Mesenteric fat pad (tissue), 1 donor: ENCODE measurements at regions not wholly inside any gene's neighbourhood (a gene's known extent, or its start where the extent isn't known, plus 50 kb on each side); places are given as distances from the start of the nearest gene placed in this dataset.
"Not testable (repeated sequence)": the region's sequence is repeated elsewhere in the genome, so short reads cannot be mapped to it uniquely, and the experiment has no call there.

ENCODE experiments used
- DNase-seq: peaks from one replicate; pipeline ENCODE4 v3.0.0-alpha.2; 2020; ENCODE audit warnings: low spot score
- donor health status: DM: yes; HTN: yes; CAD: no.

DNA sequence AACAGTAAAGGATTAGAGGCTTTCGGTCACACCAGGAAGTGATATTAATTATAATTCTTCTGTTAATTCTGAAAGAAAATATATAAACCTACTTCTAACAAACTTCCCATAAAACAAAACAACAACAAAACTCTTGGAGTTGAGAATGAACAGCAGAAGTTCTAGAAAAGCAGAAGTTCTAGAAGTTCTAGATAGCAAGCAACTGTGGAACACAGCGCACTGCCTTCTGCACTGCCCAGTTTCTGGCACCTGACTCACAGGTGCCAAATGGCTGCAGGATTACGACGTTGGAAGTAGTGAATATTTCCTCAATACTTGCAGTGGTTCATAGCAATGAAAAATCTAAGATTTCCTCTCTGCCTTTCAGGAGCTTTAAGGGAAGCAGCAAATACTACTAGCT is 132.2 kb downstream of the OR13A1 start:
- DNase-seq, result no peak

DNA sequence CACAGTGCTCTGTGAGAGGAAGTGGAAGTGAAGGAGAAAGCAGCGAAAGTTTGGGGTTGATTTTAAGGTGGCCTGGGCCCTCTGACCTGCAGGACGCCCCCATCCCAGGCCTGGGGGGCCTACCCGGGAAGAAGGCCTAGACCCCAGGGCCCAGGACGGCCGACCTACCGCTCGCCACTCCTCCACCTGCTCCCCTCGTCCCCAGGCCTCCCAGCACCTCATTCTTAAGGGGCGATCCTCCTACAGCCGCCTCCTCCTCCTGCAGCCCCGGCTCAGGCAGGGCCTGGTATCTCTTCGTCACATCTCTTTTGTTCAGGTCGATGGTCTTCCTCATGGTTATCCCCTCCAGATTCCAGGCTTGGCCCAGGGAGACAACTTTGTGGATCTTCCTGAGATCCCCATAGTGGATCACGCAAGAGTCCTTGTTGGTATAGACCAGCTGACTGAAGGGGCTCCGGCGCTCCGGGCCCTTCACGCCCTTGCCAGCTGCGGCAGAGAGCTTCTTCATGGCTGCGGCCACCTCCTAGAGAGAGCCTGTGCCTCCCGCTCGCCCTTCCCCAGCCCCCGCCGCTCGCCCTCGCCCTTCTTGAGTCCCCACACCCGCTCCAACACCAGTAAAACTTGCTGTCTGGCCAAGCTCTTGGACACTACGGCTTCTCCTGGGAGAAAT is 117.5 kb downstream of the OR13A1 start:
- no peak for DNase-seq

DNA sequence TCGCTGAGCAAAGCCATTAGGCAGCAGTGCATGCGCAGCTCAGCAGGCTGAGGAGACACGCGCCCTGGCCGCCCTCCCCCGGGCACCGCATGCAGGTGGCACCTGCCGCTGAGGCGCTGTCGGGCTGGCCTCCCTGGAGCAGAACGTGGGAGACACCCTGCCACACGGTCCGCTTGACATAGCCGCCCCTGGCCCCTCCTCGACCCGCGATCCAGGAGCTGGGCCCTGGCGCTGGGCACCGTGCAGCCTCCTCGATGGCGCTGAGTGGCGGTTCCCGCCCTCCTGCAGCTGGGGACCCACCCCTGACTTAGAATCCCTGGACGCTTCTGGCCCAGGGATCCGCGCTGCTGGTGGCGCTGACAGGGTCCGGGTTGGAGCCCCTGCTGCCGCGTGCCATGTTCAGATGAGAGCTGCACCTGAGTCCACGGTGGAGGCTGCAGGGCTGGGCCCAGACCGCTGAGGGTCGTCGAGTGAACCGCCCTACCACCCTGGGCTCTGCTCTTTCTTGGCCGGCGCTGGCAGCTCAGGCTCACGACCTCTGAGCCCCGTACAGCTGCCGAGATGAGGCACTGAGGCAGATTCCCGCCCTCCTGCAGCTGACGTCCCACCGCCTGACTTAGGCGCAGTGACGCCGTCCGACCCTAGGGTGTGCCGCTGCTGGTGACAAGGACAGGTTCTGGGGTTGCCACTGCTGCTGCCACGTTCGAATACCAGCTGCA is 116.8 kb downstream of the OR13A1 start:
- peak; percentile 89 for DNase-seq

DNA sequence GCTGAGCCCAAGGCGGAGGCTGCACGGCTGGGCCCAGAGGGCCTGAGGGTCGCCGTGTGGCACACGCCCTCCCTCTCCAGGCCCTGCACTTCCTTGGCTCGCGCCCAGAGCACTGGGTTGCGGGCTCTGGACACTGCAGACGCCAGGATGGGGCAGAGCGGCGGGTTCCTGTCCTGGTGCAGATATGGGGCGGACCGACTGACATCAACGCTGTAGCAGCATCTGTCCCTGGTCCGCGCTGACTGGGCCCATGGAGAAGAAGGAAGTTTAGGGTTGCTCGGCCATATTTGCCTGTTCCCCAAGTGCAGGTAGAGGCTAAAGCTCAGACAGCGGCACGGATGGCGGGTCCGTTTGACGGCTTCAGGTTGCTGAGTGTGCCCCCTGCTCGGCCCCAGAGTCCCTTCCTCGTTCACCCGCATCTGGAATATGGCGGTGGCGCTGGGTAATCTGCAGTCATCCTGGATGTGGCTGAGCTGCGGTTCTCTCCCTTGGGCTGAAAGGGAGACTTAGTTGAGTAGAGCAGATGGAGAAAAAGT is 116.1 kb downstream of the OR13A1 start:
- no peak for DNase-seq

DNA sequence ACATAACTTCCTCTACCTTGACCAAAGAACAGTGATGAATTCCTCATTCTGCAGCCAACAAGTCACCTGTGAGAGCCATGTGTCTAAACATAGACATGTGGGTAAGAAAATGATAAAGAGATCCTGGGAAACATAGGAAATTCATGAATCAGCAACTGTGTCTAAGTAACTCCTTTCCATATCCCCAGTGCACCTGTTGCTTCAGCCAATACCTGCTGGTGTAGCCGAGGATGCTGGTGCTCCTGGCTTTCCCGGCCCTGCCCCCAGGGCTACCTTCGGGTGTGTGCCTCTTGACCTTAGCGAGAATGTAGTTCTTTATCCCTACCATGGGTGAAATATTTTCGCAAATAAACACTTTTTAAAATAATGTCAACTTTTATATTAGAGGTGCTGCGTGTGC is 114.1 kb downstream of the OR13A1 start:
- DNase-seq, result no peak

DNA sequence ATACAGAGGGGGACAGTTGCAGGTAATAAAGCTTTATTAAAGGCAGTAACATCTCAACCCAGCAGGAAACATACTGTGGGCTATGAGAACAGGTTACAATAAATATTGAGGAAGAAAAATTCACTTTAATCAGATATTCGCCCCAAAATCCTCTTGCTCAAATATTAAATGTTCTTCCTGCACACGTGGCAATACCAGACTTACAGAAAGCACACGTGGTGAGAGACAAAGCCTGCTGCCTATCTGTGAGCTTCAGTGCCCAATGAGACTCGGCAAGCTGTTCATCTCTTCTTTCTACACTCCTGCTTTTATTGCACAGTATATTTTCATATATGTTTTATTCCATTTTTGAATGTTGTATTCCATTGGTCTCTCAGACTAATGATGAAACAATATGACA is 113.2 kb downstream of the OR13A1 start:
- DNase-seq, result no peak

DNA sequence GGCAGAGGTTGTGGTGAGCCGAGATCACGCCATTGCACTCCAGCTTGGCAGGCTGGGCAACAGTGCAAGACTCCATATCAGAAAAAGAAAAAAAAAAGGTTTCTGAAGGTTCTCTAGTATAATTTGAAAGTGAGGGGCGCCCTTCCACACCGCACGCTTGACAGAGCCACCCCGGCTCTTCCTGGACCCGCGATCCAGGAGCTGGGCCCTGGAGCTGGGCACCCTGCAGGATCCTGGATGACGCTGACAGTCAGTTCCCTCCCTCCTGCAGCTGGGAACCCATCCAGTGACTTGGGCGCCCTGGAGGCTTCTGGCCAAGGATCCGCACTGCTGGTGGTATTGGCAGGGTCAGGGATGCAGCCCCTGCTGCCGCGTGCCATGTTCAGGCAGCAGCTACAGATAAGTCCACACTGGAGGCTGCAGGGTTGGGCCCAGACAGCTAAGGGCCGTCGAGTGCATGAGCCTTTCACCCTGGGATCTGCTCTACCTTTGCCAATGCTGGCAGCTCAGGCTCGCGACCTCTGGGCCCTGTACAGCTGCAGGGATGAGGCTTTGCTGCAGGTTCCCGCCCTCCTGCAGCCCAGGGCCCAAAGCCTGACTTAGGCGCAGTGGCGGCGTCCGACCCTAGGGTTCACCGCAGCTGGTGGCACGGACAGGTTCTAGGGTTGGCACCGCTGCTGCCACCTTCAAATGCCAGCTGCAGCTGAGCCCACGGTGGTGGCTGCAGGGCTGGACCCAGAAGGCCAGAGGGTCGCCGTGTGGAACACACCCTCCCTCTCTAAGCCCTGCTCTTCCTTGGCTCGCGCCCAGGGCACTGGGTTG is 110.2 kb downstream of the OR13A1 start:
- no peak for DNase-seq

DNA sequence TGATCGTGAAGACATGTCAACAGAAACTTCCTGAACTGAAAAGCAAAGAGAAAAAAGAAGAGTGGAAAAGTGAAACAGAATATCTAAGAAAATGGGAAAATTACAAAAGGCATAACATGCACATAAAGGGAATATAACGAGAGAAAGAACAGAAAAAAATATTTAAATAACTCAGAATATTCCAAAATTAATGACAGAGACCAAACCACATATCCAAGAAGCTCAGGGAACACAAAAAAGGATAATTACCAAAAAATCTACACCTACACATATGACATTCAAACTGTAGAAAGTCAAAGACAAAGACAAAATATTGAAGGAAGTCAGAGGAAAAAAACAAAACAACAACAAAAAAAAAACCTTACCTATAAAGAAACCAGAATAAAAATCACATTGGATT is 105.5 kb downstream of the OR13A1 start:
- no peak for DNase-seq

DNA sequence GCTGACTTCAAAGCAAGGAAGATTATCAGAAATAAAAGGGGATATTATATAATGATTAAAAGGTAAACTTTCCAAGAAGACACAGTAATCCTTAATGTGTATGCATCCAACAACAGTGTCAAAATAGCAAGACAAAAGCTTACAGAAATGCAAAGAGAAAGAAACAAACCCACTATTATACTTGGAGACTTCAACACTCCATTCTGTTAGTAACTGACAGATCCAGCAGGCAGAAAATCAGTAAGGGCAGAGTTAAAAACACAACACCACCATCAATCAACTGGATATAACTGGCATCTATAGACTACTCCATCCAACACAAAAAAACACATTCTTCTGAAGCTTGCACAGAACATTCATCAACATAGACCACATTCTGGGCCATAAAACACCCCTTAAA is 103.8 kb downstream of the OR13A1 start:
- no peak for DNase-seq

DNA sequence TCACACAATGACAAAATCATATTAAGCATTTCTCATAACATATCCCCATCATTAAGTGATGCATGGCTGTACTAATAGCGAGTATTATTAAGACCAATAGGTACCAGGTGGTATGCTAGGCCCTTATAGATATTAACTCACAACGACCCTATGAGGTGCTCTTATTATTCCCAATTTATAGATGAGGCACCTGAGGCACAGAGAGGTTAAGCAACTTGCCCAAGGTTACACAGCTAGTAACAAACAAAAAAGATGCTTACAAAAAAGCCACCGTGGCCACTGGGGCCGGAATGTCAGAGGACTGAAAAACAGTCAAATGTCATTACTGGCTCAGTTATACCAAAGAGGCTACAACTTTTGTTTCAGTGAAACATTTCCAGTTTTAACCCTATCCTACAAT is 96.0 kb downstream of the OR13A1 start:
- DNase-seq, result no peak

DNA sequence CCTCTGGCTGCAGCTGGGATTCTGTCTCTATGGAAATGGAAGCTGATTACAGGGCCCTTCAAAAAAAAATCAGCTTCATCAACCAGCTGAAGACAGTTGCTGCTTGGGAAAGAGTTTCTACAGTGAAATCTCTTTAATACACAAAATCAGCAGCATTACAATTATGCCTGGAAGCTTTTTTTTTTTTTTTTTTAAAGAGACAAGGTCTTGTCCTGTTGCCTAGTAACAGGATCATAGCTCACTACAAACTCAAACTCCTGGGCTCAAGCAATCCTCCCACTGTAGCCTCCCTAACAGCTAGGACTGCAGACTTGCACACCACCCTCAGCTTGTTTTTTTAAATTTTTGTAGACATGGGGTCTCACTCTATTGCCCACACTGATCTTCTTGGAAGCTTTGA is 94.5 kb downstream of the OR13A1 start:
- DNase-seq, result no peak

DNA sequence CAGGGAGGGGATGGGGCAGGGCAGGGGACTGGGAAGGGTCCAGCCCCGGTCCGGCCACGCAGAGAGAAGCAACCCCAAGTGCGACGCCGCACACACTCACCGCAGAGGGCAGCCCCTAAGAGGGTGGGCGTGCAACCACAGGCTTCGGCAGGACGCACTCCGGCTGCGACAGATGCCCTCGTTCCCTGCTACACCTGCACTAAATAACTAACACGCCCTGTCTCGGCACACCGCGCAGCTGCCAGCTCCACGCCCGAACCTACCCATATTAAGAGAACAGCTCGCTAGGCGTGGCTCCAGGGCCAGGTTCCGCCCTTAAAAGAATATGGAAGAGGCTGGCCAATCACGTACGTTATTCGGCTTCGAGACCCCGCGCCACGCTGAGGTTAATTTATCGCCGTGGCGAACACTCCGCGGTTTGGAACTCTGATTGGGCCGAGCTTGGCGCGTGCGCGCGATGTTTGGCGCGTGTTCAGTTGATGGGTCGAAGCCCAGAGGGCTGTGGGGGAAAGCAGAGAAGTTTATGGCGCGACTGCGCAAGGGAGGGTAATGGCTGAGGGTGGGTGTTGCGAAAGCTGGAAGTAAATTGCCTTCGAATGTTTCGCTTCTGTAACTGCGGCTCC is 91.1 kb downstream of the OR13A1 start:
- DNase-seq, result no peak

DNA sequence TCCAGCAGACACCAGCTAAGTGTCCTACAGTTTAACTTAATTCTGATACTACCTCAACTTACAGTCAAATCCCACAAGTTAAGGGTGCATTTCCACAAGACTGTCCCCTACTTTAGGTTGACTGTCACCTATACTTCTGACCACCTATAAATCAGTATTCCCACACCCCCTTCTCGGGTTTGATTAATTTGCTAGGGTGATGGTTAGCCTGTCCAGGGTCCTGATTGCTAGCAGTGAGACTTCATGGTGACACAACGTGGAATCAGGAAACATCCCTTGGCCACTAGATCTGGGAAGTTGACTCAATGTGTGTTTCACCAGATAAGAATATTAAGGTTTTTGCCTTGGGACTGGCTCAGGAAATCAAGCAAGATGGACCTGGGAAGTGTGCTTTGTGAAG is 88.4 kb downstream of the OR13A1 start:
- no peak for DNase-seq

DNA sequence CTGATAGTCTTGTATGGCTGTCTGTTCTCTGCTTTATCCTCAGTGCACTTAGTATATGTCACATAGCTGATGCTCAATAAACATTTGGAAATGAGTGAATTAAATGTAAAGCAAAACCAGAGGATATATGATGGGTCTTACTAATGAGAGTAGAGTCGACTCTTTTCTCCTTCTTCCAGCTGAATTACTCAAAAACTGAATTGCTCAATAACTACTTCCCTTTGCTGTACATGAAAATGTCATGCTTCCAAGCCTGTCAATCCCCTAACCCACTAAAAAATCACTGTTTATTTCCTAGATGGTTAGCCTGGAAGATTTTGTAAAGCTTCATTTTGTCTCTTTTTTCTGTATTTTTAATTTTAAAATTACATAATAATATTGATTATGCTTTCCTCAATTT is 88.0 kb downstream of the OR13A1 start:
- no peak for DNase-seq

DNA sequence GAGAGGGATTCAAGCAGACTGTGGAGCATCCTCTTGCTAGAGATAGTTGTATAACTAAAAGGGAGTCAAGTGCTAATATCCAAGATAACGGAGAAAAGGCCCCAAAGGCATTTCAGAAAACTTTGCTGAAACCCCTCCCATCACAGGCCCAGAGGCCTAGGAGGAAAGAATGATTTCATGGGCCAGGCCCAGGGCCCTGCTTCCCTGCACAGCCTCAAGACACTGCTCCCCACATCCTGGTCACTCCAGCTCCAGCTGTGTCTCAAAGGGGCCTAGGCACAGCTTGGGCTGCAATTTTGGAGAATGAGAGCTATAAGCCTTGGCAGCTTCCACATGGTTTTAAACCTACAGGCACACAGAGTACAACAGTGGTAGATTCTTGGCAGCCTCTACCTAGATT is 85.6 kb downstream of the OR13A1 start:
- DNase-seq, result no peak

DNA sequence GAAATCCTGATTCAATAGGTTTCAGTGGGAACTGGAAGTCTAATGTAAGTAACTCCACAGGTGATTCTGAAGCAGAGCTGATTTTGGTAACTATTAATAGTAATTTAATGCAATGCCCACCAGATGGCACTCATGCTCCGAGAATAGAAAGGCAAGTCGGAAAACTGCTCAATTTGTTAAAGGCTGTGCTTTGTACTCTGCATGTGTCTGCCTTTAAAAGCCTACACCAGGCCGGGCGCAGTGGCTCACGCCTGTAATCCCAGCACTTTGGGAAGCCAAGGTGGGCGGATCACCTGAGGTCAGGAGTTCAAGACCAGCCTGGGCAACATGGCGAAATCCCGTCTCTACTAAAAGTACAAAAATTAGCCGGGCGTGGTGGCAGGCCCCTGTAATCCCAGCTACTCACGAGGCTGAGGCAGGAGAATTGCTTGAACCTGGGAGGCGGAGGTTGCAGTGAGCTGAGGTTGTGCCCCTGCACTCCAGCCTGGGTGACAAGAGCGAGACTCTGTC is 80.1 kb downstream of the OR13A1 start:
- not testable (repeated sequence) for DNase-seq

DNA sequence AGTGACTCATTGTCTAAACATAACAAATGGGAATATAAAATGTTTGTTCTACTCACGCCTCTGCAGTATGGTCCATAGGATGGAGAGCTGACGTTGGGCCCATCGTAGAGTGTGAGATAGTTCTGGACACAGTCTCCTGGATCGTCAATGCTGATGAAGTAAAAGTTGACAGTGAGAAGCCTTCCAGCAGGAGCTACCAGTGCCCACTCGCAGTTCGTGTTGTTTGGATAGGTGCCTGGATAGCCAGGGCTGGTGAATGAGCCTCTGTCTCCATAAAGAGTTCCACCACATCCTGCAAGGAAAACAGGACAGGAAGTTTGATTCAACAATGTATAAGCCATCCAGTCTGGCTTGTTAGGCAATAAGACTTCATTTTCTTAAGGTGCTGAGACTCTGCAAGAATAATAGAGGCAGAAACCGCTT is 79.6 kb downstream of the OR13A1 start:
- no peak for DNase-seq

DNA sequence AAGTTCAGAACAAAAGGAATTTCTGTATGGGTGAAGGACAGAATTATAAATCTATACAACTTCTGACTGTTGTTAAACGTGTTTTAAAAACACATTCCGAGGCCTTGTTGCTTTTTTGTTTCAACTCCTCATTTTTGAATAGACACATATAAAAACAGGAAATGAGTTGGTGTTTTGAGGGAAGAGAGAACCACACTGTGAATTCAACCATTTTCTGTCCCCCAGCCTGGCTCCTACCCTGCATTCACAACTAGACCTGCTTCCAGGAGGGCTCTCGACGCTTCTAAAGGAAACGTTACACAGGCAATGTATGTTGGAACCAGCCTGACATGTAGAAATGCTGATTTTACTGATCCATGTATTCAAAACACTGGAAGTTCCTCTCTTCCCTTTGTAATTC is 76.5 kb downstream of the OR13A1 start:
- DNase-seq, result no peak

DNA sequence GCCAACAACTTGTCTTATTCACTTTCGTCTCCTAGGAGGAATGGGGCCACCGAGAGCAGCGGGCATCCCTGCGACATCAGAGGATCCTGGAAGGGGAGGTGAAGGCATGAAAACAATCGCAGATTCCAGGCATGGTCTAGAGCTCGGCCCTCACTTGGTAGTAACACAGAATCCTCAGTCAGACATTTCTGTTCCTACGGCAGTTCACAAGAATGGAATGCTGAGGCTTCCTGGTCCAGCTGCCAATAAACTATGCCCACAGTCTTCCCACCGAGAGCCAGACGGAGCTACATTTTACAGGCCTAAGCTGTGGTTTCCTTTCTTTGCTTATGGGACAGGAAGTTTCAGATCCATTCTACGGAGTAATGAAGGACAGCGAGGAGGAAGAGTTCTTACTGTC is 75.8 kb downstream of the OR13A1 start:
- DNase-seq, result no peak

DNA sequence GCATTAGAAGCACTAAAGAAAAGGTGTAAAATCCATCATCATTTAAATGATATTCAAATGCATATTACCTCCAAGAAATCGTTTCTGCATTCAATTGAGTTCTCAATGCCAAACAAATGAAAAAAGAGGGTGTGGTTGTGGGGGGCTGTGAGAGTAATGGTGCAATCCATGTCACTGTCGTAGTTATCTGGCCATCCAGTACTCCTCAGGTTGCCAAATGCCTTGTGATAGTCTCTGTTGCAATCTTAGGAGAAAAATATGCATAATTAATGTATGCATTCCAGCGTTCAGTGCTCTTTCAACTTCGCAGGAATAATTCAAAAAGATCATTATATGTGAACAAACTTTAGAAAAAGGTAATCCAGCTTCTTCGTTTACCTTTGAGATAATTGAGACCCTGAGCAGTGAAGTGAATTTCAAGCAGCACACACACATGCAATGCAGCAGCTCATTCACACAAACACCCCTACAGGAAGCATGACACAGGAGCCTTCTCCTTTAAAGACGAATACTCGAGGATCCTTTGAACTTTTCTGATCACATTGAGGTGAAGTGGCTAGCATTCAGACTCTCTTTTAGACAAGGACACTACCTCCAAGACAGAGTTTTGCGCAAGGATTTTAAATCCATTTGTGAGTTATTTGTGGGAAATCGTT is 73.4 kb downstream of the OR13A1 start:
- no peak for DNase-seq

DNA sequence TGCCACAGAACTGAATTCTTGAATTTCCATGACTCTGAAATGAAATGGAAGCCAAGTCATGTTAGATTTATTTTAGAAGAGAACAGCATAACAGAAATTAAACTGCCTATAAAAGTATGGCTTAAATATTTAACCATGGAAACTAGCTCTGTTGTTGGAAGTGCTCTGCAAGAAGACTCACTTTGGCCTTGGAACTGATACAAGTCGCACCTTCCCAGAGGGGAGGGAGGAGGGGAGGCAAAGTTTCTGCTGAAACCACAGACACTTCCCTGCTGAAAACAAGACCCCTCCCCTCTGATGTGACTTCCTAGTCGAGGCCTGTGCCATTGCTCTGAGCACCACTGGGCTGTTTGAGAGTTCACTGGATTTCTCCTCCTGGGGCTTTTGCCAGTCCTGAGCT is 72.1 kb downstream of the OR13A1 start:
- DNase-seq, result no peak
